ENCODE measurements at regions not wholly inside any gene's neighbourhood (a gene's known extent, or its start where the extent isn't known, plus 50 kb on each side); places are given as distances from the start of the nearest gene placed in this dataset.
"Not testable (repeated sequence)": the region's sequence is repeated elsewhere in the genome, so short reads cannot be mapped to it uniquely, and the experiment has no call there.

DNA sequence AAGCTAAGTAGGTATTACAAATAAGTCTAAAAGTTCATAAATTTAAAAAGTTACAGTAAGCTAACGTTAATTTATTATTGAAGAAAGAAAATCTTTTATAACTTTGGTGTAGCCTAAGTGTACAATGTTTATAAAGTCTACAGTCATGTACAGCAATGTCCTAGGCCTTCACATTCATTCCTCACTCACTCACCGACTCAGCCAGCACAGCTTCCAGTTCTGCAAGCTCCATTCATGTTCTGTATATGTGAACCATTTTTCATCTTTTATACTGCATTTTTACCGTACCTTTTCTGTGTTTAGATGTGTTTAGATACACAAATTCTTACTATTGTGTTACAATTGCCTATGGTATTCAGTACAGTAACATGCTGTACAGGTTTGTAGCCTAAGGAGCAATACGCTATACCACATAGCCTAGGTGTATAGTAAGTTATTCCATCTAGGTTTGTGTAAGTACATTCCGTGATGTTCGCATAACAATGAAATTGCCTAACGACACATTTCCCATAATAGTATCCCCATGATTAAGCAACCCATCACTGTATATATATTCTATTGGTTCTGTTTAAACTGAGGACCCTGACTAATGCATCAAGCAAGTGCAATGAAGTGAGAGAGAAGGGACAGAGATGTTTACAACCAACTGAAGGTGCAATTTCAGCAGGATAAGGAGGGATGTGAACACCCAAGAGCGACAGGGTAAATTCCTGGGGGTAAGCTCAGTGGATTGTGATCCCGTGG is 88.9 kb upstream of the TRIO start:
- DNase-seq: no peak

DNA sequence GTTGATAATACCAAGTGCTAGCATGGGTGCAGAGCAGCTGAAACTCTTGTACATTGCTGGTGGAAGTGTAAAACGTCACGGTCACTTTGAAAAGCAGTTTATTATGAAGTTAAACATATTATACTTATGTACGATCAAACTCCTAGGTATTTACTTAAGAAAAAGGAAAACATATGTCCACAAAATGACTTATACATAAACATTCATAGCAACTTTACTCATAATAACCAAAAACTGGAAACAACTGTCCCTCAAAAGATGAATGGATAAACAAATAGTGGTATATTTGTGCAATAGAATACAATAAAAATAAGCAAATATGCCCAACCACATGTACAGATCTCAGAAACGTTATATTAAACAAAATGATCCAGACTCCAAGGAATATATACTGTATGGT is 92.3 kb upstream of the TRIO start:
- no peak for DNase-seq

DNA sequence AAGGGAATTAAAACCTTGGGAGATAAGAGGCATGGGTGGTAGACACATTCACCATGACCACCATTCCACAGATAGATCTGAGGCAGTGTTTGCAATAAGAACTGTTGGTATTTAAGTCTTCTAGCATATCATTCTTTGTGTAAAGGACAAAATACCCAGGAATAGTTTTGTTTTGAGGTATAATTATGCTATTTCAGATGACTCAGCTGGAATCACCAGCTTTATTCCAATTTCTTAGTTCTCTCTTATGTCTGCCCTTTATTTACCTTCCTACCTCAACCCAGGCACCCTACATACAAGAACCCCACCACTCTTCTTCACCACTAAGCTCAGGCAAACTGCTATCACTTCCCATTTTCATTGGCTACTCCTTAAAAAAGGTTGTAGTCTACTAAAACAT is 94.7 kb upstream of the TRIO start:
- DNase-seq: no peak

DNA sequence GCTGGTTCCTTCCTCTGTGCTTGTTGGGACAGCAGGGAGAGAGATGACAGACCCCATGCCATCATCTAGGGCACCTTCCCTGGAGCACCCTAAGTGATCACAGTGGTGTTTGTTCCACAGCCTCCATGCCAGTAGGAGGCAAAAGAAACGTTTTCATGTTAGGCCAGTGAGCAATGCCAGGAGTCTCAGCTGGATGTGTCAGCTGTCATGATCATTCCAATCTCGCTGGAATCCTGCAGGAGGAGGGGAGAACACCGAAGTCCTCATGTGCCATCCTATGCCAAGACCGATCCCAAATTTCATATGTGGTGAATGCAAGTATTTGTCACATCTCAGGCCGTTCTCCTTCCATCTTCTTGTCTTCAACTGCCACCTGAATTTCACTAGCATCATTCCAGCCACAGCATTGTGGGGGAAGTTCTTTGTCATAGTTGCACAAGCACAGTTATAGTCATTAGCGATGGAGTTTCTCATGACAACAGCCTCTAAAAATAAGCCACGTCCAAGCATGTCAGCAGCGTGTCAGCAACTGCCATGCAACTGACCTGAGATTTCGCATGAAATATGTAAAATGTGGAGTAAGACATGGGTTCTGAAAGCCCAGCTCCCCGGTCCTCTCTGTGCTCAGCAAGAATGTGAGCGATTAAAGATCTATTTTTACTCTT is 97.2 kb upstream of the DNAH5 start:
- no peak for DNase-seq

DNA sequence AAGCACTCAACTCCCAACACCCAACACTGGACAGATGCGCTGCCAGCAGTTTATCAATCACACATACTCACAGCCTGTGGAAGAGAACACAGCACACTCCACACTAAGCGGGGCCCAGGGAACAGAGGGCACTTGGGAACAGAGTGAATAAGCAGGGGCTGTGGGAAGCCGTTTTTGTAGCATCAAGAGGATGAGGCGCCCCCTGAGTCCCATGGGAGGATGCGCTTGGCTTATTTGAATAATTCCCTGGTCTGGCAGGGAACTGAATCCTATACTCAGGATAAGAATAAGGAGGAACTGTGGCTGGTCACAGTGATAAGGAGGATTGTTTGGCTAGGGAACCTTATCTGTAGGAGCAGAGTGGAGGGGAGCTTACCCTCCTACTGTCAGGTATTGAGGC is 96.1 kb upstream of the DNAH5 start:
- no peak for DNase-seq

DNA sequence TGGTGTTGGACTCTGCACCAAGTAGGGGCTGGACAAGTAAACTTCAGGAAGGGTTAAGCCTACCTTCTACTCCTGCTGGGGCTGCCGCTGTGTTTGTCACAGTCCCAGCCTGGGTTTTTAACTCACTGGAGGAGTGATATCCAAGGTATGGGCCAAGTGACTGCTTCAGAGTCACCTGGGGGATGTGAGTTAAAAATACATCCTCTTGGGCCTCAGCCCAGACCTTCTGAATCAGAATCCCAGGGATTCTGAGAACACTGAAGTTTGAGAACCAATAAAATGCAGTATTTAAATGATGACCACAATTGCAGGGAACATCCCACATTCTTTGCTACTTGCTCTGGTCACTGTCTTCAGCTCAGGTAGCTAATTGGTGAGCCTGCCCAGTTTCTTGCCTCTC is 95.1 kb upstream of the DNAH5 start:
- peak; percentile 80 for DNase-seq

DNA sequence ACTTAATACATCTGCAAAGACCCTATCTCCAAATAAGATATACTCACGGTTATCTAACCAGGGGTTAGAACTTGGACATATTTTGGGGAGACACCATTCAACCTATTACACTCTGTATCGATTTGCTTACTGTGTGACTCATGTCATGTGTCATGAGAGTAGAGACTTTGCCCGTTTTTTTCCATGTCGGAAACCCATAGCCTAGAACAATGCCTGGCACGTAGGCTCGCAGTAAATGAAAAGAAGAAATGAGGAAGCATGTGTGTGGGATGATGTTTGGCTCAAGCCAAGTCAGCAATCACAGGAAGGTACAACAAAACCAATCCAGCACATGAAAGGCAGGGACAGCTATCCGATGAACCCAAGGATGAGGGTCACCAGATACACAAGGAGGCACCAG is 94.6 kb upstream of the DNAH5 start:
- peak; percentile 69 for DNase-seq

DNA sequence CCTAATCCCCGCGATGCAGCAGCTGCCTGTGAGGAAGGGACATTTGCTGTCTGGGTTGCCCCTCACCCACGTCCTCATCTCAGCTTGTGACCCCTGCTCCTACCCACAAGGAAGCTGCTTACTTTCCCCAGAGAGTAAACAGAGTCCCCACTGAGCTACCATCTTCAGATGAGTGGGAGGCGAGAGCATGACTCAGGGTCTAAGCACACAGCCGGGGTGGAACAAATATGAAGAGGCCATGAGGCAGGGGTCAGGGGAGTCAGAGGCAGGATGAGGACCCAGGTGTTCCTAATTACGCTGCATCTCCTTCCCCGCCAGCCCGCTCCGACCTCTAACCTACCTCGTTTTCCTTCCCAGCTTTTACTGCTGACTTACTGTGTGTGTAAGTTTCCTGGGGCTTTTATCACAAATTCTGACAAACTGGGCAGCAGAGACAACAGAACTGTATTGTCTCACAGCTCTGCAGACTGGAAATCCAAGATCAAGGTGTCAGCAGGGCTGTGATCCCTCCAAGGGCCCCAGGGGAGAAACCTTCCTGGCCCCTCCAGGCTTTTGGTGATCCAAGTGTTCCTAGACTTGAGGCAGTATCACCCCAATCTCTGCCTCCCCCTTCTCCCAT is 94.0 kb upstream of the DNAH5 start:
- peak; percentile 27 for DNase-seq

DNA sequence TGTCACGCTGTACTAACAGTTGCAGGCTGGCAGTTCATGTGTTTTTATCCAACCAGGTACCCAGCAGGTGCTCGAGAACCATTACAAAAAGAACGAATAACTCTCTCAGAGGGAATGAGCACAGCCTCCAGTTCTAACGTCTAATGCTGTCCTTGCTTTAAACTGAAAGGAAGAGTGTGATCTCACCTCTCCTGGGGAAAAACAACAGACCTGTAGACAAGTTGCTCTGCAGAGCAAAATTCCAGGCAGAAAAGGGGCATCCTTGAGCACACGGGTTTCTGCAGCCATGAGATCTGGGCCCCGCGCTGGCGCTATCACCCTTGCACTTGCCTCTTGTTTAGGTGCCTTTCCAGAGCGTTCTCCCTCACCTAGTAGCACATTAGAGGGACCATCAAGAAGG is 92.5 kb upstream of the DNAH5 start:
- DNase-seq: peak; percentile 65

DNA sequence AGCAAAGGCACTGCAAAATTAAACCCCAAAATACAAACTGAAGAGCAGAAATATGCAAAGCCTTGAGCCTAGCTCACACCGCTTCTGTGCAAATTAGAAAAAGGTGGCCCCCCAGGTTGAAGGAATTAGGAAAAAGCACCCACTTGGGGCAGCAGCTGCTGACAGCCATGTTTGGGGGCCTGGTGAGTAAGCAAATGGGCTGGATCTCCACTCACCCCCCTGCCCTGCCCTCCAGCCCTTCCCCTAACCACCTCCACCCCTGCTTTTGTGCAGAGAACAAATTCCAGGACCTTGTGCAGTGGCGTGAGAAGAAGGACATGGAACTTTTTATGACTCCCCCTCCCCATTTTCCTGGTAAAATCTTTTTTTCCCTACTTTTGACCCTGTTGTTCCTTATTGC is 92.0 kb upstream of the DNAH5 start:
- DNase-seq: peak; percentile 81

DNA sequence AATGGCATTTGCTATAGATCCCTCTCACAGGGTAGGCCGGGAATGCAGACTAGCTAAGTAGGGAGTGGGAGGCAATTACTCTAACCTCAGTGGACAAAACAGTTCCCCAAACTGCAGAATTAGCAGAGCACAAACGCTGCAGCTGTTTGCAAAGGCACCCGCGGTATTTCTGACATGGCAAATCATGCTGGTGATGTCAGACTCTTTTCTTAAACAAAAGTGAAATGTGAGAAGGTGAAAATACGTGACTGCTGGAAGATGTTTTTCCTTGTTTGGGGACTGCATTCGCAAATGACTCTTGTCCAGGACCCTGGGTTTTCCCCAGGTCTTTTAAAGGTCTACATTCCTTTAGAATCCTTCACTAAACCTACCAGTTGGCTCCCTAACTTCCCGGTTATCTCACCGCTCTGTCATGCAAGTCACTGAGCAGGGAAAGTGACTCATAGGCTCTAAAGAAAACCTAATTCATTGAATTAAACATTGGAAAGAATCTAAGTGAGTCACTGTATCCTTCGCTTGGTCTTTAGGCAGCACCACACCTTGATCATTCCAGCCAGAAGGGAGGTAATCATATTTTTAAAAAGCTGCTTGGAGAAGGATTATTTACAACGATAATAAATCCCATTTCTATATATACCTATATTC is 91.5 kb upstream of the DNAH5 start:
- peak; percentile 99 for DNase-seq

DNA sequence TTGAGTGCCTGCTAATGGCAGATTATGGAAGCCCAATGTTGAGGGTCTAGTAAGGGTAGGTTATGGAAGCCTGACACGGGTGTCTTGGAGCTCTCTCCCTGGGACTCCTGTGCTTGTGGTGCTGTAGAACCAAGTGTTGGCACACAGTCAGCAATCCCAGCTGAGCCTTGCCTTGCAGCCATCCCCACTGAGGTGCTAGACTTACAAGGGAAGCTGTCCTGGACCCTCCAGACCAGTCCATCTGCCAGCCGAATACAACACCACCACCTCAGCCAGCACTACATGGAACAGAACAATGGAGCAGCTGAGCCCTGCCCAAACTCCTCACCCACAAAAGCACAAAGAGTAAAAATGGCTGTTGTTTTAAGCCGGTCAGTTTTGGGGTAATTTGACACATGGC is 90.5 kb upstream of the DNAH5 start:
- no peak for DNase-seq

DNA sequence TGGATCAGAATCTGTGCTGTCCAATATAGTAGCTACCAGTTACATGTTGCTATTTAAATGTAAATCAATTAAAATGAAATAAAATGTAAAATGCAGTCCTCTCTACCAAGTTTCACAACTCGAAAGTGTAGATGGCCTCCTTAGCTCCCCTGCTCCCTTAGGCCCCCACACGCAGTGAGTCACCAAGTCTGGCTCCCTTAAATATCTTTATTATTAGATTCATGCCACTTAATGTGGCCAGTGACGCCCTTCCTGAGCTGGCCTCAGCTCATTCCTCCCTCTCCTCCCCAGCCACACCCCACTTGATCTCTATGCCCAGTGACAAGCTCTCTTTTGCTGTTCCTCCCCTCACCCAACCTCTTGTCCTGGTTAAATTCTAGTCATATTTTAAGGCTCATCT is 88.4 kb upstream of the DNAH5 start:
- DNase-seq: peak; percentile 13

DNA sequence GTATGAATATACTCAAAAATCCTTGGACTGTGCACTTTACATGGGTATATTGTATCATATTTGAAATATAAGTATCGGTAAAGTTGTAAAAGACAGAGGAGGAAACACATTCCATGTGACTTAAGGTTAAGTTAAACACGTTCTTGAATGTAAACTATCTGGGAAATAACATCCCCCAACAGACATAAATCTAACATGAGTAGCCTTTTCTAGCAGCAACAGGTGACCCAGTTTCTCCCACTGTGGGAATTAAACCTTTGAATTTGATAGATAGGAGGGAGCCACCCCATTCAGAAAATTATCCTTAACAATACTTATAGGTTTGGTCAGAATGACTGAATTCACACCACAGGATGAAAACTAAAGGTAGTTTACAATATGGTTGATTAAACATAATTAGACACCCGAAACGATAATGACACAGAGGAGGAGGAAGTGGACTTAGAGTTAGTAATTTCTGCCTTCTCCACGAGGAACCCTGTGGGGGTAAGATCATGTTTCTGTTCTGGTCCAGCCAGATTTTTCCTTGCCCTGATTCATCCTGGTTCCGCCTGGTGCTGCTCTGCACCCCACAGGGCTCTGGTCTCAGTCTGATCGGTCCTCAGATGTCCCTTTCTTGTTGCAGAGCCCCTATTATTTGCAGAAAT is 84.6 kb upstream of the DNAH5 start:
- DNase-seq: no peak

DNA sequence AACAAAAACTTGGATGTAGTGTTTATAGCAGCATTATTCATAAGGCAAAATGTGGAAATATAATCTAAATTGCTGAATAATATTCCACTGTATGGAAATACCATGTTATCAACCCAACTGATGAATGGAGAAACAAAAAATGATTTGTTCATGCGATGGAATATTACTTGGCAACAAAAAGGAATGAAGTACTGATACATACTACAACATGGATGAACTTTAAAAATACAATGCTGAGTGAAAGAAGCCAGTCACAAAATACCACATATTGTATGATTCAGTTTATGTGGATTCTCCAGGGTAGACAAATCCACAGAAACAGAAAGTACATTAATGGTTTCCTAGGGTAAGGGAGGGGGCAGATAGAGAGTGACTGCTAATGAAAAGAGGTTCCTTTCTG is 83.7 kb upstream of the DNAH5 start:
- no peak for DNase-seq

DNA sequence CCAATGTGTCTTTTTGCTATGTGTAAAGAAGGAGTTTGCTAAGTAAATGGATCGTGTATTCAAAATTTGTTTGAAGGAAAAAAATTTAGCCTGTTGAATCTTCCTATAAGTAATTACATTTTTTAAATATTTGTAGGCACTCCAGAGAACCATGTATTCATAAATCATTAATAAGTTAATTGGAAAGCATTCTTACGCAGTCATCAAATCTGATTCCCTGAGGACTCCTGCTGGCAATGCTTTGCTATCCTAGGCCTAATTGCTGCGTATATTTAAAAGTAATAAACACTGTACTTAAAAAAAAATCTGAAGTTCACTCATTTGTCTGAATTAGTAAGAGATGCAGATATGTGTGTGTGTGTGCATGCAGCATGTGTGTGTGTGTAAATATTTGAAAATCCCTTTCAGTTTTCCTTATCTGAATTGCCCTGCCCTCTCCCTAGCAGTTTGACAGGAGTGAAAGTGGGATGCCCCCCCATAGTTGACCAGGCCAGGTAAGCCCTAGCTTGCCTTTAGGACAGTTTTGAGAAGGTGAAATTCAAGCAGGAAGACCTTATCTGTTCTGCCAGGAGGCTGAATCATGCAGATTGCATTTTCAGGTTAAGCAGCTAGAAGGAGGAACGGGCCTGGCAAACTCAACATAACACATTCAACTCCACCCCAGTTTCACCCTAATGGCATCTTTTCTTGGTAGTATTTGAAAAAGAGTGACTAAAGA is 81.2 kb upstream of the DNAH5 start:
- DNase-seq: peak; percentile 31

DNA sequence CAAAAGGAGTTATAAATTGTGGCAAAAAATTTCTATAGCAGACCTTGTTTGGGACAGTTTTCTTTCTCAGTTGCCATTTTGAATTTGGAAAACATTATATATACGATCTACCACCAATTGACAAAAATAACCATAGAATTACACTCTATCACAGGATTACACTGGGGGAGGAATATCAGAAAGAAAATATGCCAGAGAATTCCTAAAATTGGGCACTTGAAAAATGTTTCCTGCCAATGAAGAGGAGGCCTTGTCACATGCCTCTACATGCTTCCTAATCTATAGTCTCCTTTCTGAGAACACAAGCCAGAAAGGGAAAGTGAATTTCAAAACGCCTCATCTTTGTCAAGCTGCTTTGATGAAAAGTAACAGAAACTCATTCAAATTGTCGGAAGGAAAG is 78.5 kb upstream of the DNAH5 start:
- no peak for DNase-seq

DNA sequence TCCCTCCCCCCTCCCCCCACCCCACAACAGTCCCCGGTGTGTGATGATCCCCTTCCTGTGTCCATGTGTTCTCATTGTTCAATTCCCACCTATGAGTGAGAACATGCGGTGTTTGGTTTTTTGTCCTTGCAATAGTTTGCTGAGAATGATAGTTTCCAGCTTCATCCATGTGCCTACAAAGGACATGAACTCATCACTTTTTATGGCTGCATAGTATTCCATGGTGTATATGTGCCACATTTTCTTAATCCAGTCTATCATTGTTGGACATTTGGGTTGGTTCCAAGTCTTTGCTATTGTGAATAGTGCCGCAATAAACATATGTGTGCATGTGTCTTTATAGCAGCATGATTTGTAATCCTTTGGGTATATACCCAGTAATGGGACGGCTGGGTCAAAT is 76.5 kb upstream of the DNAH5 start:
- DNase-seq: not testable (repeated sequence)

DNA sequence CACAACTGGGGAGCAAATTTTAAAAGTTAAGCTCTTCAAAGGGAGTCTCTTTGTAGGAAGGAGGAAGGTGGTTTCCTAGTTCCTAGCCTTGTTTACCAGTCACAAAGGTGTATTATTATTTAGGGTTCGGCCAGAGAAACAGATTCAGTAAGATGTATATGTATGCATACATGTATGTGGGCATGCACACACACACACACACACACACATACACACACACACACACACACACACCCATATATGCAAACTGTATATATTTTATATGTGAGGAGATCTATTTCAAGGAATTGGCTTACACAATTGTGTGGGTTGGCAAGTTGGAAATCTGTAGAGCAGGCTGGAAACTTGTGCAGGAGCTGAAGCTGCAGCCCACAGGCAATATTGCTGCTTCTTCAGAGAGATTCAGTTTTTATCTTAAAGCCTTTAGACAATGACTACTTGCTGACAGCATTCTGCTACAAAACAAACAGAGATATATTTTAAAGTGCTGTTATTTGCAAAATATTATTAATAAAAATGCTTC is 75.3 kb upstream of the DNAH5 start:
- no peak for DNase-seq

DNA sequence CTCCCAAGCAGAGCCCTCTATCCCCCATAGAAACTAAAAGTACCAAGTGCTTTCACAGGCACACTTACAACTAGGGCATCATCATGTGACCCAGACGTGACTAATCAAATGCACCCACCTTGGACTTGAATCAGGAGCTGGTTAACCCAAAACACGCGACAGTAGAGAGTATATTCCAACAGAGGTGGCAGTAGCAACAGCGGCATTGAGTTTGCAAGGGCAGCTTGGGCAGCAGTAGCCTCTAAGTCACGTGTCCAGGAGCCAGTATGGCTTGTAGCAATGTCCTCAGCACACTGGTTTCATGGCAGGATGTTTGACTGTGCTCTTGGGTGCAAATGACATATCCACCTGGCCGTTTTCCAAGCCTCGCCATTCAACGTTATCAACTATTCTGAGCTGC is 73.4 kb upstream of the DNAH5 start:
- no peak for DNase-seq

DNA sequence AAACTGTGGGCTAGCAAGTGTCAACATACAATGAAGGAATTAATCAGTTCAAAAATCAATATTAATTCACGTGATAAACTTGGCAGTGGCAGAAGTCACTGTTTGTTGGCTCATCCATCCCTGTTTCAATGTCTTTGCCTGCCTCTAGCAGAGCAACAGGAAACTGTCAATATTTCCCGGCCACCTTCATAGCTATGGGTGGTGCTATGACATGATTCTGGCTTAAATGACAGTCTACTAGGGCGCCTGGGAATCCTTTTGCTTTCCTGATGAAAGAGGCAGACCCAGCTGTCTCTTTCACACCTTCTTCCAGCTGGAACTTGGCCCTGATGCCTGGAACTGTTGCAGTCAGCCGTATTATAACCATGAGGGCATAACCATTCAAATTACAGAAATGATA is 72.1 kb upstream of the DNAH5 start:
- no peak for DNase-seq
